AG04450 (cell line): ENCODE measurements at regions not wholly inside any gene's neighbourhood (a gene's known extent, or its start where the extent isn't known, plus 50 kb on each side); places are given as distances from the start of the nearest gene placed in this dataset.

ENCODE experiments used
- CTCF ChIA-PET: fragments of 300-600, 350-600 bp; formaldehyde crosslinking; extraction: SDS; loops from one replicate; lab custom pipeline; 2022; ENCODE audit warnings: antibody characterized with exemption, inconsistent platforms; lab: Charles Lee
- POLR2A ChIA-PET: fragments of 350-600 bp; formaldehyde crosslinking; extraction: SDS; loops from one replicate; lab custom pipeline; 2021; ENCODE audit warnings: antibody characterized with exemption, inconsistent platforms; lab: Yijun Ruan, JAX
- DNase-seq: peaks from one replicate; pipeline ENCODE4 v3.0.0-alpha.2; 2011; ENCODE audit warnings: low read depth, low spot score
- H3K27ac ChIP-seq: one replicate; pipeline ENCODE4 v1.5.1; 2012; ENCODE audit warnings: low read depth, low read length, control low read depth
- H3K27me3 ChIP-seq: one replicate; pipeline ENCODE4 v1.6.0; 2012; ENCODE audit warnings: low read length; ENCODE audit not compliant: control insufficient read depth, insufficient read depth
- H3K4me3 ChIP-seq: 2 replicates; pipeline ENCODE4 v1.5.1; 2011; ENCODE audit warnings: mild to moderate bottlenecking, low read depth, low read length, control low read depth
- H3K9me3 ChIP-seq: 2 replicates; pipeline ENCODE4 v1.5.1; 2012; ENCODE audit warnings: low read length; ENCODE audit not compliant: control insufficient read depth, insufficient read depth
- TF ChIP-seq, protein P1 (sequence below): IDR thresholded peaks from 2 replicates; pipeline ENCODE4 v1.5.1; 2011; ENCODE audit warnings: low read depth, low read length, control low read depth, inconsistent platforms

DNA sequence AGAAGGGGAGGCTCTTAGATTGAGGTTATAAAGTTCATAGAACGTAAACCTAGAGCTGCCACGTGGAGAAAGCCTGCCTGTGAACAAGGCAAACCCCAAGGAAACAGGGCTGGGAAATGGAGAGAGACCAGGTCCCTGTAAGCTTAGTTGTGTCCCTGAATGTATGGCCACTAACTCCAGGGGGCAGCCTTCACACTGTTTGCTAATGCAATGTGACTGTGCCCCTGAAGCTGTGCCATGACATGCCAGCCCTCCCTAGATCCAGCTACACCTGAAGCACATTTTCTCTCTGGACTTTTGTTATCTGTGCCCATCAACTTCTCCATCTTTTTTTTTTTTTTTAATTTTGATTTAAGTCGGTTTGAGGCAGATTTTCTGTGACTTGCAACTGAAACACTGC, 60.6 kb upstream of the TMCC3 start:
- H3K27me3 ChIP-seq: peaks cover 15% of the 10 kb centered on the region
- ChIA-PET POLR2A (no interaction called here), CTCF (interaction anchor here (0.7 kb wide), 1 partner anchor 10 kb away, joined by 4 read pairs; no protein-coding TSS in a partner anchor)
- H3K9me3 ChIP-seq: no peaks in the 10 kb centered on the region
- TF ChIP-seq, protein P1, sequence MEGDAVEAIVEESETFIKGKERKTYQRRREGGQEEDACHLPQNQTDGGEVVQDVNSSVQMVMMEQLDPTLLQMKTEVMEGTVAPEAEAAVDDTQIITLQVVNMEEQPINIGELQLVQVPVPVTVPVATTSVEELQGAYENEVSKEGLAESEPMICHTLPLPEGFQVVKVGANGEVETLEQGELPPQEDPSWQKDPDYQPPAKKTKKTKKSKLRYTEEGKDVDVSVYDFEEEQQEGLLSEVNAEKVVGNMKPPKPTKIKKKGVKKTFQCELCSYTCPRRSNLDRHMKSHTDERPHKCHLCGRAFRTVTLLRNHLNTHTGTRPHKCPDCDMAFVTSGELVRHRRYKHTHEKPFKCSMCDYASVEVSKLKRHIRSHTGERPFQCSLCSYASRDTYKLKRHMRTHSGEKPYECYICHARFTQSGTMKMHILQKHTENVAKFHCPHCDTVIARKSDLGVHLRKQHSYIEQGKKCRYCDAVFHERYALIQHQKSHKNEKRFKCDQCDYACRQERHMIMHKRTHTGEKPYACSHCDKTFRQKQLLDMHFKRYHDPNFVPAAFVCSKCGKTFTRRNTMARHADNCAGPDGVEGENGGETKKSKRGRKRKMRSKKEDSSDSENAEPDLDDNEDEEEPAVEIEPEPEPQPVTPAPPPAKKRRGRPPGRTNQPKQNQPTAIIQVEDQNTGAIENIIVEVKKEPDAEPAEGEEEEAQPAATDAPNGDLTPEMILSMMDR: peak; percentile 33
- no peak overlapping the region for H3K27ac ChIP-seq
- DNase-seq: no peak
- no peak overlapping the region for H3K4me3 ChIP-seq

DNA sequence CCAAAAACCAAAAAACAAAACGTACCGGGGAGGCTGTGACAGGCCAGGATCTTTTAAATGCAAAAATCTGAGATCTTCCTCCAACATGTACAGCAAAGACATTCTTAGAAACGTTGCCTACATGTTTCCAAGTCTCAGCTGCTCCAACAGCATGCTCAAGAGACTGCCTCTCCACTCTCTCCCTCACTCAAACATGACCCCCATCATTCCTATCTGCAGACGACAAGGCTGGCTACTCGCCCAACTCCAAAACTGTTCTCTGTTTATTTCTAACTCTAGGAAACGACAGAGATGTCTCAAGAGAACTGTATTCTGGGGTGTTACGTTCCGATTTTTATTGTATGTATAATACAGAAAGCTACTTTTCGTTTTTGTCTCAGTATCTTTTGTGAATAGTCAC, 57.5 kb upstream of the TMCC3 start:
- TF ChIP-seq, protein P1: no peak

DNA sequence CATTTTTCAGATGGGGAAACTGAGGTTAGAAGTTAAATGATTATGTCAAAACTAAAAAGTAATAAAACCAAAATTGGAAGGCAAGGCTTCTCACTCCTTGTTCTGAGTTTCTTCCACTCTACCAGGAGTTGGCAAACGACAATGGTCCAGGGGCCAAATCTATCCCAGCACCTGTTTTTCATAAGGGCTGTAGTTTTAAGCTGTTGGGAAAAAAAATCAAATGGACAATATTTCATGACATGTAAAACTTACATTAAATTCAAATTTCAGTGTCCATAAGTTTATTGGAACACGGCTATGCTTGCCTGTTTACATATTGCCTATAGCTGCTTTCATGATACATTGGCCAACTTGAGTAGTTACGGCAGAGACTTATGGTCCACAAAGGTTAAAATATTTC, 56.7 kb upstream of the TMCC3 start:
- Histone ChIP-seq H3K27me3 (peaks cover 16% of the 10 kb centered on the region), H3K27ac (no peak overlapping the region), H3K9me3 (no peaks in the 10 kb centered on the region), H3K4me3 (no peak overlapping the region)
- CTCF ChIA-PET: no interaction called here
- POLR2A ChIA-PET: no interaction called here
- TF ChIP-seq, protein P1: no peak
- DNase-seq: no peak

More for the DNA sequence above, 57.5 kb upstream of the TMCC3 start:
- Histone ChIP-seq H3K27me3 (peaks cover 15% of the 10 kb centered on the region), H3K27ac (no peak overlapping the region), H3K9me3 (no peaks in the 10 kb centered on the region), H3K4me3 (no peak overlapping the region)
- POLR2A ChIA-PET: no interaction called here
- CTCF ChIA-PET: no interaction called here
- peak; percentile 20 for DNase-seq

DNA sequence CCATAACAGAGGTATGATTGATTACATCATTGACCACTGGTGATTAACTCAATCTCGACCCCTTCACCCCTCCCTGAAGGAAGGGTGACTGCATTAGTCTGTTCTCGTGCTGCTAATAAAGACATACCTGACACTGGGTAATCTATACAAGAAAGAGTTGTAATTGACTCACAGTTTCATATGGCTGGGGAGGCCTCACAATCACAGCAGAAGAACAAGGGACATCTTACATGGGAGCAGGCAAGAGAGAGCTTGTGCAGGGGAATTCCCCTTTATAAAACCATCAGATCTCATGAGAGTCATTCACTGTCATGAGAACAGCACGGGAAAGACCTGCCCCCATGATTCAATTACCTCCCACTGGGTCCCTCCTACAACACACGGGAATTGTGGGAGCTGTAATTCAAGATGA, 55.9 kb upstream of the TMCC3 start:
- Histone ChIP-seq H3K9me3 (no peaks in the 10 kb centered on the region), H3K4me3 (no peak overlapping the region), H3K27me3 (peaks cover 21% of the 10 kb centered on the region), H3K27ac (no peak overlapping the region)
- POLR2A ChIA-PET: no interaction called here
- TF ChIP-seq, protein P1: no peak
- no peak for DNase-seq
- CTCF ChIA-PET: no interaction called here

DNA sequence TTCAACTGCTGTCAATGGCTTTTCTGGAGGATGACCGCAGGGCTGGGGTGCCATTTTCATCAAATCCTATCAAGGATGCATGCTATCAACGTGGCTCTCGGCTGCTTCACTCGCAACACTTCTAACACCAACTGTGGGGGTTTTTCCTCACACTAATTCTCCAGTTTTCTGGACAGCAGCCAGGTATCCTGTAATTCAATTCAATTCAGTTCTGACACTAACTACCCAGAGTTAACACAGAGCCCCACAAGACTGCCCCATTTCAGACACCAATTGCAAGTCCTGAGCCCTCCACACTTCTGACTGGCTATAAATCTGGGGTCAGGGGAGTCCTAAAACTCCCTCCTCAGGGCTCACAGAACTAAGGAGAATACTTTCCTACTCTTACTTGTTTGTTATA, 55.3 kb upstream of the TMCC3 start:
- POLR2A ChIA-PET: no interaction called here
- TF ChIP-seq, protein P1: no peak
- CTCF ChIA-PET: no interaction called here
- Histone ChIP-seq H3K27ac (no peak overlapping the region), H3K4me3 (no peak overlapping the region), H3K9me3 (no peaks in the 10 kb centered on the region), H3K27me3 (peaks cover 21% of the 10 kb centered on the region)
- DNase-seq: no peak
